Ovary (tissue), 3 donors: ENCODE measurements at regions not wholly inside any gene's neighbourhood (a gene's known extent, or its start where the extent isn't known, plus 50 kb on each side); places are given as distances from the start of the nearest gene placed in this dataset.

Source experiments
- POLR2A ChIP-seq: fragments of 450-650 bp; IDR thresholded peaks from one replicate; pipeline ENCODE4 v1.6.1; 2017; ENCODE audit warnings: antibody characterized with exemption, mild to moderate bottlenecking, moderate library complexity
- TF ChIP-seq, protein P1 (sequence below), 3 donors: fragments of 450-650 bp in 2 of 3; fragments of 200-600 bp in 1 of 3; IDR thresholded peaks; one replicate each; pipeline versions ENCODE4 v1.5.1 to v1.8.0; 2016 to 2022; ENCODE audit warnings: antibody characterized with exemption in 3 of 3, mild to moderate bottlenecking in 1 of 3
- donor health status: DM: no; HTN: no; CAD: no.

- TF ChIP-seq, protein P1, sequence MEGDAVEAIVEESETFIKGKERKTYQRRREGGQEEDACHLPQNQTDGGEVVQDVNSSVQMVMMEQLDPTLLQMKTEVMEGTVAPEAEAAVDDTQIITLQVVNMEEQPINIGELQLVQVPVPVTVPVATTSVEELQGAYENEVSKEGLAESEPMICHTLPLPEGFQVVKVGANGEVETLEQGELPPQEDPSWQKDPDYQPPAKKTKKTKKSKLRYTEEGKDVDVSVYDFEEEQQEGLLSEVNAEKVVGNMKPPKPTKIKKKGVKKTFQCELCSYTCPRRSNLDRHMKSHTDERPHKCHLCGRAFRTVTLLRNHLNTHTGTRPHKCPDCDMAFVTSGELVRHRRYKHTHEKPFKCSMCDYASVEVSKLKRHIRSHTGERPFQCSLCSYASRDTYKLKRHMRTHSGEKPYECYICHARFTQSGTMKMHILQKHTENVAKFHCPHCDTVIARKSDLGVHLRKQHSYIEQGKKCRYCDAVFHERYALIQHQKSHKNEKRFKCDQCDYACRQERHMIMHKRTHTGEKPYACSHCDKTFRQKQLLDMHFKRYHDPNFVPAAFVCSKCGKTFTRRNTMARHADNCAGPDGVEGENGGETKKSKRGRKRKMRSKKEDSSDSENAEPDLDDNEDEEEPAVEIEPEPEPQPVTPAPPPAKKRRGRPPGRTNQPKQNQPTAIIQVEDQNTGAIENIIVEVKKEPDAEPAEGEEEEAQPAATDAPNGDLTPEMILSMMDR (IDR thresholded peaks at IDR 0.05), result no peak
- no peak for TF ChIP-seq POLR2A
Observed at GRCh38 chr2:16008856-16009255, 68.5 kb downstream of the MYCN start.
